Stimulated activated CD8-positive, alpha-beta memory T cell treated with anti-CD3 and anti-CD28 coated beads, Interleukin-7, amount 100 ng/mL, for 4 hours (primary cell): ENCODE measurements at regions not wholly inside any gene's neighbourhood (a gene's known extent, or its start where the extent isn't known, plus 50 kb on each side); places are given as distances from the start of the nearest gene placed in this dataset.

Source experiments
- DNase-seq, 2 donors: peaks; one replicate each; pipeline ENCODE4 v3.0.0-alpha.2; 2020; ENCODE audit warnings: low read depth in 2 of 2

- no peak for DNase-seq
Measured at GRCh38 chr18:29250843-29251242, 1073.9 kb upstream of the CDH2 start.

DNA sequence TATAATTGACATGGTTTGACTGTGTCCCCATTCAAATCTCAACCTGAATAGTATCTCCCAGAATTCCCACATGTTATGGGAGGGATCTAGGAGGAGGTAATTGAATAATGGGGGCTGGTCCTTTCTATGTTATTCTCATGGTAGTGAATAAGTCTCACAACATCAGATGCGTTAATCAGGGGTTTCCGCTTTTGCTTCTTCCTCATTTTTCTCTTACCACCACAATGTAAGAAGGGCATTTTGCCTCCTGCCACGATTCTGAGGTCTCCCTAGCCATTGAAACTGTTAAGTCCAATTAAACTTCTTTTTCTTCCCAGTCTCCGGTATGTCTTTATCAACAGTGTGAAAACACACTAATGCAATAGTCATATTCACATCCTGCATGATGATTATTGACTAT, 1073.3 kb upstream of the CDH2 start:
- DNase-seq: no peak

GRCh38 chr18:29248805-29249204, 1071.9 kb upstream of the CDH2 start:
- no peak for DNase-seq

DNA sequence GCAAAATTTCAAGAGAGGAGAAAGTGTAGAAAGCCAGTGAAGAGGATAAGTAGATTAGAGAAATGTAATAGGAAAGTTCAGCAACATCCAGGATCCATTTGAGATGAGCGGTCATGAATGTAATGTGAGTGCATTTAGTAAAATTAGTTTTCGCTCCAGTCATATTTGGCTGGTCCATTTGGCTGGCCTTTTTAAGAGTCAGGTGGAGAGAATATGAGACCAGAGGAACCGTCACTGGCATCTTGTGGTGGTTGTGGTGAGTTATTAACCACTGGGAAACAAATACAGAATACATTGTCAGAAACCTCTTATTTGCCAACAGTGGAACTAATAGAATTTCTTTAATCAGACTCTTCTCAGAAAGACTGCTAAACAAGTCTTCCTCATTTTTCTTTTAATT, 1064.3 kb upstream of the CDH2 start:
- no peak for DNase-seq

GRCh38 chr18:29234751-29235150, 1057.8 kb upstream of the CDH2 start:
- no peak for DNase-seq

DNA sequence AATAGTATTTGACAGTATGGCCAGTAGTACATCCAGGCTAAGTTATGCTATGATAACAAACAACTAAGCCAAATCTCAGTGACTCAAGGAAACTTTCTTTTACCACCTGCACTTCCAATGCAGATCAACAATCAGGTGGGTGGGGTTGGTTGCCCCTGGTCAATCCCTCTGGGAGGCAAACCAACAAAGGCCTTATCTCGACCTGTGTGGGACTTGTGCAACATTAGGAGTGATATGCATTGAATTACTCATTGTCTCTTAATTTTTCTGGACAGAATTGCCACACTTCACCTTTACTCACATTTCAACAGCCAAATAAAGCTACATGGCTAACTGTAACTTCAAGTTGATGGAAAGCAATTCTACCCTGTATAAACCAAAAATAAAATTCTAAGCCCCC, 1049.3 kb upstream of the CDH2 start:
- no peak for DNase-seq

DNA sequence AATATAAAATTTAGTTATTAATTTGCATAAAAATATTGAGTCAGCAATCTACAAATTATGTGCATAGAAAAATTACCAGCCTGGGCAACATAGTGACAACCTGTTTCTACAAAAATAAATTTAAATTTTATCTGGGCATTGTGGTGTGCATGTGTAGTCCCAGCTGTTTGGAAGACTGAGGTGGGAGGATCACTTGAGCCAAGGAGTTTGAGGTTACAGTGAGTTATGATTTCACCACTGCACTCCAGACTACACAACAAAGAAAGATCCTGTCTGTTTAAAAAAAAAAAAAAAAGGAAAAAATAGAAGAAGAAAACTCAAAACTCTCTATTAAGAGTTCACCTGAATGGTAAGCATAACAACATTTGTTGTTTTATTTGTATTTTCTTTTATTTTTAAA, 1048.4 kb upstream of the CDH2 start:
- DNase-seq: no peak

GRCh38 chr18:29218091-29218490, 1041.2 kb upstream of the CDH2 start:
- DNase-seq: no peak

GRCh38 chr18:29217124-29217915, 1040.4 kb upstream of the CDH2 start:
- no peak for DNase-seq

DNA sequence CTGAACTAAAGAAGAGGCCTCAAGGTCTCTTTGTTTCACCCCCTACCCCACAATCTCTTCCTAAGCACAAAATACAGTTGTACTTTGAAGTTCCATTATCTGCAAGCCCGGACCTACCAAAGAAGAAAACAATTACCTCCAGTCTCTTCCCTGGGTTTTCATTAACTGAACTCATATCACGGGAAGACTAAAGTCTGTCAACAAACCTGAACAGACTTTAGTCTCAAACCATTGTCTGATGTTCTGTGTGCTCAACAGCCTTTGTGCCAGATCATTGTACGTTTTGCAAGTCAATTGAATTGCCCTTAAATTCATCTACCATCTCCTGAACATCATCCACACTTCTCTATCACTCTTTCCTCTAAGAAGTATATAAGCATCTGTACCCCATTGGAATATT, 1021.9 kb upstream of the CDH2 start:
- DNase-seq: no peak

- DNase-seq: no peak
Measured at GRCh38 chr18:29196307-29196706, 1019.4 kb upstream of the CDH2 start.

DNA sequence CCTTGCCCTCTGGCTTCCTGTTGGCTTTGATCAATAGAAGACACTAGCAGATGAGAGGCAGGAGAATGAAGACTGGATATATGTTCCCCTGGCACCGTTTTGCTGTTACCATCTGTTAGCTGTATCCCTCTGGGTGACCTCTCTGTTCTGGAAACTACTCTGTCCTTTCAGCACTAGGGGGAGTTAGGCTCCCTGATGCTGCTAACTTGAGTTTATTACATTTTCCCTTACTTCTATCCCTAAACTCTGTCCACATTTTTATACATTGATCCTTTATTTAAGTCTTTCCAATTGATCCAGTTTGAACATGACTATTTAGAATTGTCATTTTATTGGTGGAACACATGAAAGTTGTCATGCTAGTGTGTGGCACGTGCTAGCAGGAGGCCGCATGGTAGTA, 1014.3 kb upstream of the CDH2 start:
- no peak for DNase-seq

- DNase-seq: no peak
Measured at GRCh38 chr18:29188760-29189159, 1011.8 kb upstream of the CDH2 start.

GRCh38 chr18:29185801-29186200, 1008.9 kb upstream of the CDH2 start:
- no peak for DNase-seq

GRCh38 chr18:29184654-29185053, 1007.7 kb upstream of the CDH2 start:
- no peak for DNase-seq

DNA sequence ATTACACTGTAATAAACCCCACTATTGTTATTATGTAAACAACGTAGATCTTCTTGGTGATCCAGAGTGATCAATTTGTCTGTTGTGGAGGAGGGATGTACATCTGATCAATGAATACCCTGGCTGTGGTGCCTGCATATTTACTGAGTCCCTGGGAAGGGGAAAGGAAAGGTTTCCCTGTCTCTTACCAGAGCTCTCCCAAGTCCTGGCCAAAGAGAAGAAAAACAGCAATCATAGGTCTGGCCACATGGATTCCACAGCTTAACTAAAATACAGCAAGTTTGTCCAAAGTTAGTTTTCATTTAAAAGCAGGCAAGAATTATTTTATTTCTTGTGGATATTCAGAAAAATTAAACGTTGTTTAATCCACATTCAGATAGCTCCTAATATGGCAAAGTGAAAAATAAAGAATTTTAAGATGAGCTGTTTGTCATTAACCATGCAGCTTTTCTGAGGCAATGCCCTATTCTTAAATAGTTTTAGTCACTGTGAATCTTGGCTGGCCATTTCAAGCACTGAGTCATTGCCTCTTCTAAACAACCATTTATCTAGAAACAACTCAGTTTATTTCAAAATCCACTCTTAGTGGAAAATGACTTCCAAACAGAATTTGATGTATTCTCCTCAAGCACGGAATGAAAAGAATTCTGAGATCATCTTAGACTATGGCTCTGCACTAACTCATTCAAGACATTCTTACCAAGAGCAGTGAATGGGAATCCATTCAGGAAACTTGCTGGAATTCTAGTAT, 1004.4 kb upstream of the CDH2 start:
- no peak for DNase-seq

- no peak for DNase-seq
Measured at GRCh38 chr18:29176681-29177080, 999.8 kb upstream of the CDH2 start.

- DNase-seq: no peak
Measured at GRCh38 chr18:29174891-29175290, 998.0 kb upstream of the CDH2 start.

GRCh38 chr18:29172756-29173067, 995.8 kb upstream of the CDH2 start:
- no peak for DNase-seq

GRCh38 chr18:29171892-29172755, 995.2 kb upstream of the CDH2 start:
- no peak for DNase-seq

GRCh38 chr18:29169599-29169998, 992.7 kb upstream of the CDH2 start:
- no peak for DNase-seq

- DNase-seq: no peak
Measured at GRCh38 chr18:29164993-29165599, 988.2 kb upstream of the CDH2 start.
